H9 (cell line): ENCODE measurements at regions not wholly inside any gene's neighbourhood (a gene's known extent, or its start where the extent isn't known, plus 50 kb on each side); places are given as distances from the start of the nearest gene placed in this dataset.
"Not testable (repeated sequence)": the region's sequence is repeated elsewhere in the genome, so short reads cannot be mapped to it uniquely, and the experiment has no call there.

Experiments
- DNase-seq: peaks from one replicate; pipeline ENCODE4 v3.0.0-alpha.2; 2017
- H2AFZ ChIP-seq: one replicate; pipeline ENCODE4 v1.6.1; 2013; ENCODE audit warnings: mild to moderate bottlenecking, low read length, control low read depth, moderate library complexity
- H2AK5ac ChIP-seq: 2 replicates; pipeline ENCODE4 v1.6.1; 2013; ENCODE audit warnings: low read length, control low read depth, mixed read lengths; ENCODE audit not compliant: insufficient read length
- H2BK120ac ChIP-seq: one replicate; pipeline ENCODE4 v1.6.1; 2013; ENCODE audit warnings: low read depth, mild to moderate bottlenecking, low read length, control low read depth, inconsistent platforms; ENCODE audit not compliant: poor library complexity, severe bottlenecking
- H2BK12ac ChIP-seq: 2 replicates; pipeline ENCODE4 v1.6.1; 2013; ENCODE audit warnings: low read length, control low read depth, mixed read lengths, low read depth; ENCODE audit not compliant: insufficient read length
- H2BK15ac ChIP-seq: 2 replicates; pipeline ENCODE4 v1.6.1; 2013; ENCODE audit warnings: low read depth, low read length, control low read depth
- H2BK20ac ChIP-seq: one replicate; pipeline ENCODE4 v1.6.1; 2013; ENCODE audit warnings: low read depth, mild to moderate bottlenecking, low read length, control low read depth, inconsistent platforms; ENCODE audit not compliant: poor library complexity, severe bottlenecking
- H2BK5ac ChIP-seq: 2 replicates; pipeline ENCODE4 v1.6.1; 2013; ENCODE audit warnings: low read length, control low read depth, mixed read lengths; ENCODE audit not compliant: insufficient read length
- H3K14ac ChIP-seq: 2 replicates; pipeline ENCODE4 v1.6.1; 2013; ENCODE audit warnings: low read length, control low read depth; ENCODE audit not compliant: insufficient read depth
- H3K18ac ChIP-seq: 2 replicates; pipeline ENCODE4 v1.6.1; 2013; ENCODE audit warnings: low read depth, mild to moderate bottlenecking, mixed read lengths, low read length, control low read depth; ENCODE audit not compliant: insufficient read length
- H3K23ac ChIP-seq: 2 replicates; pipeline ENCODE4 v1.6.1; 2013; ENCODE audit warnings: low read length, control low read depth, mixed read lengths, low read depth; ENCODE audit not compliant: insufficient read length
- H3K23me2 ChIP-seq: 2 replicates; pipeline ENCODE4 v1.6.1; 2013; ENCODE audit warnings: low read depth, mild to moderate bottlenecking, mixed read lengths, low read length, control low read depth; ENCODE audit not compliant: insufficient read length, poor library complexity, severe bottlenecking
- H3K27ac ChIP-seq: 2 replicates; pipeline ENCODE4 v1.5.1; 2013; ENCODE audit warnings: low read length, control low read depth, mixed read lengths, low read depth; ENCODE audit not compliant: insufficient read length
- H3K27me3 ChIP-seq: 2 replicates; pipeline ENCODE4 v1.6.1; 2013; ENCODE audit warnings: low read length, control low read depth, inconsistent platforms; ENCODE audit not compliant: insufficient read depth
- H3K4ac ChIP-seq: 2 replicates; pipeline ENCODE4 v1.6.1; 2013; ENCODE audit warnings: low read depth, mild to moderate bottlenecking, control low read depth, inconsistent platforms, low read length, moderate library complexity
- H3K4me1 ChIP-seq: 2 replicates; pipeline ENCODE4 v1.6.1; 2013; ENCODE audit warnings: low read length, control low read depth, inconsistent platforms; ENCODE audit not compliant: insufficient read depth
- H3K4me2 ChIP-seq: 2 replicates; pipeline ENCODE4 v1.6.1; 2013; ENCODE audit warnings: low read length, control low read depth, mixed read lengths; ENCODE audit not compliant: insufficient read length, insufficient read depth
- H3K56ac ChIP-seq: 2 replicates; pipeline ENCODE4 v1.6.1; 2013; ENCODE audit warnings: low read depth, mild to moderate bottlenecking, mixed read lengths, low read length, control low read depth; ENCODE audit not compliant: insufficient read length
- H3K79me1 ChIP-seq: 2 replicates; pipeline ENCODE4 v1.6.1; 2013; ENCODE audit warnings: low read depth, mild to moderate bottlenecking, moderate library complexity, low read length, control low read depth, inconsistent platforms; ENCODE audit not compliant: insufficient read depth, poor library complexity, severe bottlenecking
- H3K79me2 ChIP-seq: 2 replicates; pipeline ENCODE4 v1.6.1; 2013; ENCODE audit warnings: low read length, control low read depth, inconsistent platforms; ENCODE audit not compliant: insufficient read depth
- H3K9ac ChIP-seq: 2 replicates; pipeline ENCODE4 v1.6.1; 2013; ENCODE audit warnings: low read length, control low read depth, mixed read lengths; ENCODE audit not compliant: insufficient read length; ENCODE audit errors: extremely low read depth
- H3K9me3 ChIP-seq: one replicate; pipeline ENCODE4 v1.6.1; 2013; ENCODE audit warnings: low read depth, low read length, inconsistent platforms; ENCODE audit not compliant: control insufficient read depth
- H3T11ph ChIP-seq: one replicate; pipeline ENCODE4 v1.6.1; 2013; ENCODE audit warnings: mild to moderate bottlenecking, low read length, control low read depth, inconsistent platforms
- H4K20me1 ChIP-seq: one replicate; pipeline ENCODE4 v1.6.1; 2013; ENCODE audit not compliant: control insufficient read depth, insufficient read length, insufficient read depth
- H4K5ac ChIP-seq: 2 replicates; pipeline ENCODE4 v1.6.1; 2013; ENCODE audit warnings: low read depth, mild to moderate bottlenecking, mixed read lengths, low read length, control low read depth; ENCODE audit not compliant: insufficient read length
- H4K8ac ChIP-seq: replicated peaks from 2 replicates; pipeline ENCODE4 v1.6.1; 2013; ENCODE audit warnings: low read length, control low read depth, mixed read lengths, low read depth; ENCODE audit not compliant: insufficient read length
- H4K91ac ChIP-seq: 2 replicates; pipeline ENCODE4 v1.6.1; 2013; ENCODE audit warnings: low read depth, mild to moderate bottlenecking, moderate library complexity, mixed read lengths, low read length, control low read depth; ENCODE audit not compliant: insufficient read length
- H3K27ac Mint-ChIP-seq, 3 experiments: 2 replicates in 2 of 3; 3 replicates in 1 of 3; pipeline ENCODE4 v1.8.0; 2020 to 2021; ENCODE audit warnings: mixed read lengths in 3 of 3, mild to moderate bottlenecking in 1 of 3, moderate library complexity in 1 of 3
- H3K27me3 Mint-ChIP-seq: 2 replicates; pipeline ENCODE4 v1.8.0; 2021; ENCODE audit warnings: low read depth, mild to moderate bottlenecking, moderate library complexity, mixed read lengths
- H3K36me3 Mint-ChIP-seq, 3 experiments: 2 replicates in 2 of 3; 3 replicates in 1 of 3; pipeline ENCODE4 v1.8.0; 2020 to 2021; ENCODE audit warnings: low read depth in 3 of 3, mixed read lengths in 3 of 3; ENCODE audit not compliant: insufficient read depth in 1 of 3
- H3K4me1 Mint-ChIP-seq, 2 experiments: 2 replicates each; pipeline ENCODE4 v1.8.0; 2020; ENCODE audit warnings: mixed read lengths in 2 of 2
- H3K4me3 Mint-ChIP-seq, 2 experiments: 2 replicates in 1 of 2; 3 replicates in 1 of 2; pipeline ENCODE4 v1.8.0; 2020 to 2021; ENCODE audit warnings: mild to moderate bottlenecking in 2 of 2, mixed read lengths in 2 of 2, moderate library complexity in 1 of 2
- H3K9me3 Mint-ChIP-seq, 2 experiments: 2 replicates in 1 of 2; 3 replicates in 1 of 2; pipeline ENCODE4 v1.8.0; 2020; ENCODE audit warnings: mild to moderate bottlenecking in 2 of 2, mixed read lengths in 2 of 2, moderate library complexity in 1 of 2
- CTCF ChIP-seq: fragments of 200-600 bp; sonication (generic); conservative IDR thresholded peaks from 3 replicates; pipeline ENCODE4 v1.8.0; 2021; ENCODE audit warnings: antibody characterized with exemption, mild to moderate bottlenecking
- WGBS: extraction: QIAGEN DNeasy Blood & Tissue Kit; methylation state at CpG from one replicate; pipeline ENCODE4 v1.1.7; 2013; ENCODE audit warnings: missing lambda C conversion rate, low lambda C conversion rate, mixed read lengths; ENCODE audit not compliant: insufficient read length; ENCODE audit errors: extremely low coverage; 5-methylcytosine and 5-hydroxymethylcytosine counted together

- no peak for DNase-seq
- peak overlapping the region in 1 of 3 experiments; percentile 81; a peak in 2 of 7 replicates for H3K27ac Mint-ChIP-seq
Measured at GRCh38 chr16:60203525-60204124, 1469.5 kb upstream of the GOT2 start.

GRCh38 chr16:60200729-60201128 lies 1466.6 kb upstream of the GOT2 start:
- not testable (repeated sequence) for H3K23ac ChIP-seq, H3K4ac ChIP-seq, H4K5ac ChIP-seq, H4K8ac ChIP-seq, H3K4me2 ChIP-seq, H3K14ac ChIP-seq, H3T11ph ChIP-seq, H3K27ac ChIP-seq, H3K27me3 Mint-ChIP-seq, H2BK12ac ChIP-seq, DNase-seq, H4K20me1 ChIP-seq, H3K56ac ChIP-seq, H3K79me2 ChIP-seq, H3K4me1 ChIP-seq, H2AK5ac ChIP-seq, H3K27me3 ChIP-seq, H2BK120ac ChIP-seq, H2AFZ ChIP-seq, H2BK20ac ChIP-seq, H3K18ac ChIP-seq, H2BK5ac ChIP-seq, H3K9me3 Mint-ChIP-seq, H2BK15ac ChIP-seq, H3K9ac ChIP-seq, H3K9me3 ChIP-seq, H3K36me3 Mint-ChIP-seq, H3K23me2 ChIP-seq, H3K79me1 ChIP-seq, H4K91ac ChIP-seq
- peak overlapping the region in 1 of 3 experiments; percentile 19; a peak in 2 of 7 replicates for H3K27ac Mint-ChIP-seq
- peaks cover 19 to 37% of the 10 kb centered on the region in 2 experiments for H3K4me1 Mint-ChIP-seq
- H3K4me3 Mint-ChIP-seq = peak overlapping the region in 1 of 2 experiments; percentile 8; a peak in 1 of 5 replicates
- no CpG with 5 or more reads among the region's 6 CpGs for WGBS

More at GRCh38 chr16:60203525-60204124, 1469.5 kb upstream of the GOT2 start:
- WGBS = no CpG with 5 or more reads among the region's 3 CpGs
- H4K8ac ChIP-seq = no peak overlapping the region
- no peaks in the 10 kb centered on the region for H3K79me1 ChIP-seq
- no peak overlapping the region for H3K56ac ChIP-seq
- H3K79me2 ChIP-seq = no peaks in the 10 kb centered on the region
- H2BK20ac ChIP-seq = no peak overlapping the region
- no peak overlapping the region for H3K4ac ChIP-seq
- H2BK5ac ChIP-seq = no peak overlapping the region
- H3K4me1 ChIP-seq = no peaks in the 10 kb centered on the region; the same call in 1 of the 2 replicates
- no peak overlapping the region for H3K18ac ChIP-seq
- H3T11ph ChIP-seq = no peak overlapping the region
- Mint-ChIP-seq H3K4me1 (peaks cover 45 to 60% of the 10 kb centered on the region in 2 experiments), H3K36me3 (no peaks in the 10 kb centered on the region), H3K27me3 (no peaks in the 10 kb centered on the region), H3K4me3 (no peak overlapping the region), H3K9me3 (0 out of 5 replicates have a peak, but pooled peaks cover 0 to 3% of the 10 kb centered on the region in 2 experiments)
- no peak overlapping the region for H3K14ac ChIP-seq
- no peak overlapping the region for H2AK5ac ChIP-seq
- no peak overlapping the region for H3K4me2 ChIP-seq
- H2BK120ac ChIP-seq = no peak overlapping the region
- no peak overlapping the region for H3K23ac ChIP-seq
- H4K20me1 ChIP-seq = no peaks in the 10 kb centered on the region
- no peak overlapping the region for H3K9ac ChIP-seq
- no peak overlapping the region for H2BK15ac ChIP-seq
- peak; percentile 71 for TF ChIP-seq CTCF
- no peak overlapping the region for H4K91ac ChIP-seq
- no peak overlapping the region for H4K5ac ChIP-seq
- no peak overlapping the region for H2BK12ac ChIP-seq
- H3K23me2 ChIP-seq = no peaks in the 10 kb centered on the region
- no peak overlapping the region for H3K27ac ChIP-seq
- H3K27me3 ChIP-seq = no peaks in the 10 kb centered on the region
- no peak overlapping the region for H2AFZ ChIP-seq
- H3K9me3 ChIP-seq = no peaks in the 10 kb centered on the region
